Thoracic aorta (tissue), 2 donors: ENCODE measurements at regions not wholly inside any gene's neighbourhood (a gene's known extent, or its start where the extent isn't known, plus 50 kb on each side); places are given as distances from the start of the nearest gene placed in this dataset.

Source experiments
- ATAC-seq: fragments of 150-250 bp; one replicate; pipeline ENCODE4 v1.8.0; 2017; ENCODE audit warnings: low read depth; ENCODE audit not compliant: insufficient number of reproducible peaks, low FRiP score
- DNase-seq: peaks from one replicate; pipeline ENCODE4 v3.0.0-alpha.2; 2020; ENCODE audit warnings: low spot score
- H3K27ac ChIP-seq, 2 donors: fragments of 200-600 bp; sonication (generic); 1 replicate in 1 of 2; 2 replicates in 1 of 2; pipeline ENCODE4 v1.5.1; 2016; ENCODE audit warnings: mild to moderate bottlenecking in 2 of 2, moderate library complexity in 2 of 2
- H3K27me3 ChIP-seq: fragments of 200-600 bp; sonication (generic); replicated peaks from 2 replicates; pipeline ENCODE4 v1.6.0; 2016; ENCODE audit warnings: mild to moderate bottlenecking; ENCODE audit not compliant: insufficient read depth
- H3K36me3 ChIP-seq: fragments of 200-600 bp; sonication (generic); one replicate; pipeline ENCODE4 v1.5.1; 2016
- H3K4me1 ChIP-seq, 2 donors: fragments of 200-600 bp; sonication (generic); 1 replicate in 1 of 2; 2 replicates in 1 of 2; pipeline versions ENCODE4 v1.5.1 to v1.6.0; 2016; ENCODE audit warnings: low read depth in 2 of 2, mild to moderate bottlenecking in 1 of 2; ENCODE audit not compliant: control insufficient read depth in 1 of 2
- H3K4me3 ChIP-seq: fragments of 200-600 bp; sonication (generic); 2 replicates; pipeline ENCODE4 v1.5.1; 2016; ENCODE audit warnings: mild to moderate bottlenecking
- H3K9me3 ChIP-seq: fragments of 200-600 bp; sonication (generic); 2 replicates; pipeline ENCODE4 v1.5.1; 2016
- CTCF ChIP-seq: fragments of 200-600 bp; sonication (generic); IDR thresholded peaks from one replicate; pipeline ENCODE4 v1.5.1; 2019; ENCODE audit warnings: antibody characterized with exemption

- no peak for TF ChIP-seq CTCF
- ATAC-seq (no peak), DNase-seq (no peak)
- Histone ChIP-seq H3K27me3 (no peaks in the 10 kb centered on the region), H3K27ac (no peak overlapping the region), H3K36me3 (peaks cover 24% of the 10 kb centered on the region), H3K4me3 (no peak overlapping the region), H3K4me1 (peaks cover 4 to 27% of the 10 kb centered on the region in 2 donors), H3K9me3 (no peaks in the 10 kb centered on the region)
These were observed 301.4 kb upstream of the TPM1 start for GRCh38 chr15:62741106-62741505.

- peak; percentile 80 for TF ChIP-seq CTCF
- H3K27ac ChIP-seq, result peak overlapping the region; percentile 53 to 62
- DNase-seq (peak; percentile 50), ATAC-seq (peak; percentile 72)
- H3K36me3 ChIP-seq, result peaks cover 14% of the 10 kb centered on the region
- peak overlapping the region; percentile 5 for H3K4me3 ChIP-seq
- no peaks in the 10 kb centered on the region for H3K9me3 ChIP-seq
- H3K4me1 ChIP-seq, result peaks cover 4 to 27% of the 10 kb centered on the region in 2 donors
- H3K27me3 ChIP-seq, result no peaks in the 10 kb centered on the region
These were observed 300.0 kb upstream of the TPM1 start for GRCh38 chr15:62742409-62743171.

GRCh38 chr15:62745621-62746225 lies 296.8 kb upstream of the TPM1 start:
- Histone ChIP-seq H3K36me3 (peaks cover 5% of the 10 kb centered on the region), H3K4me1 (peaks cover 4 to 22% of the 10 kb centered on the region in 2 donors), H3K27me3 (no peaks in the 10 kb centered on the region), H3K27ac (no peak overlapping the region), H3K9me3 (no peaks in the 10 kb centered on the region), H3K4me3 (no peak overlapping the region)
- TF ChIP-seq CTCF, result no peak
- no peak for ATAC-seq
- DNase-seq, result no peak

GRCh38 chr15:62748196-62748595 lies 294.4 kb upstream of the TPM1 start:
- DNase-seq (no peak), ATAC-seq (no peak)
- Histone ChIP-seq H3K27me3 (no peaks in the 10 kb centered on the region), H3K4me3 (no peak overlapping the region), H3K9me3 (no peaks in the 10 kb centered on the region), H3K27ac (no peak overlapping the region), H3K36me3 (peaks cover 5% of the 10 kb centered on the region), H3K4me1 (peaks cover 0 to under 1% of the 10 kb centered on the region in 2 donors)
- TF ChIP-seq CTCF, result no peak

- H3K4me1 ChIP-seq, result no peaks in the 10 kb centered on the region
- H3K27ac ChIP-seq, result no peak overlapping the region
- H3K9me3 ChIP-seq, result no peaks in the 10 kb centered on the region
- H3K27me3 ChIP-seq, result no peaks in the 10 kb centered on the region
- H3K36me3 ChIP-seq, result peaks cover 12% of the 10 kb centered on the region
- ATAC-seq (no peak), DNase-seq (no peak)
- no peak for TF ChIP-seq CTCF
- no peak overlapping the region for H3K4me3 ChIP-seq
These were observed 293.3 kb upstream of the TPM1 start for GRCh38 chr15:62749036-62749815.
